ENCODE measurements at regions not wholly inside any gene's neighbourhood (a gene's known extent, or its start where the extent isn't known, plus 50 kb on each side); places are given as distances from the start of the nearest gene placed in this dataset.
"Not testable (repeated sequence)": the region's sequence is repeated elsewhere in the genome, so short reads cannot be mapped to it uniquely, and the experiment has no call there.

- Mint-ChIP-seq H3K27ac (no peak overlapping the region), H3K36me3 (peaks cover 0 to 24% (median 7%) of the 10 kb centered on the region in 3 donors), H3K4me3 (no peak overlapping the region), H3K4me1 (peaks cover 0 to 2% (median 0%) of the 10 kb centered on the region in 4 donors), H3K9me3 (peaks cover 0 to 45% (median 18%) of the 10 kb centered on the region in 9 donors), H3K27me3 (peaks cover 25 to 32% (median 27%) of the 10 kb centered on the region in 5 donors)
- ATAC-seq (no peak), DNase-seq (no peak)
- POLR2A ChIA-PET = no interaction called here
These were observed 270.5 kb upstream of the SDK2 start for GRCh38 chr17:73914536-73915274.

- H3K27ac Mint-ChIP-seq, H3K4me1 Mint-ChIP-seq, ATAC-seq, POLR2A ChIA-PET, H3K4me3 Mint-ChIP-seq, DNase-seq: not testable (repeated sequence)
- Mint-ChIP-seq H3K27me3 (peaks cover 6 to 26% (median 10%) of the 10 kb centered on the region in 5 donors), H3K9me3 (peaks cover 0 to 71% (median 24%) of the 10 kb centered on the region in 9 donors), H3K36me3 (peaks cover 0 to 35% (median 5%) of the 10 kb centered on the region in 3 donors)
These were observed 274.8 kb upstream of the SDK2 start for GRCh38 chr17:73919033-73919432.

GRCh38 chr17:73921306-73921705, 277.1 kb upstream of the SDK2 start:
- DNase-seq = no peak
- Mint-ChIP-seq H3K4me1 (peaks cover 2 to 20% (median 13%) of the 10 kb centered on the region in 4 donors), H3K4me3 (no peak overlapping the region), H3K27me3 (peaks cover 0 to 22% (median 6%) of the 10 kb centered on the region in 5 donors), H3K9me3 (peaks cover under 1 to 58% (median 16%) of the 10 kb centered on the region in 9 donors), H3K36me3 (peaks cover 0 to 21% (median 0%) of the 10 kb centered on the region in 3 donors), H3K27ac (no peak overlapping the region)
- no peak for ATAC-seq
- POLR2A ChIA-PET = interaction anchor here (0.7 kb wide), 2 partner anchors 310 to 739 kb away, joined by 3 read pairs; no protein-coding TSS in a partner anchor

GRCh38 chr17:73924114-73924908, 279.2 kb upstream of the RPL38 start:
- POLR2A ChIA-PET = no interaction called here
- peak overlapping the region in 6 of 10 donors; percentile 9 to 52 (median 22) for H3K4me3 Mint-ChIP-seq
- ATAC-seq (no peak), DNase-seq (no peak)
- peaks cover 0 to 12% (median 0%) of the 10 kb centered on the region in 3 donors for H3K36me3 Mint-ChIP-seq
- peaks cover 2 to 20% (median 13%) of the 10 kb centered on the region in 4 donors for H3K4me1 Mint-ChIP-seq
- H3K9me3 Mint-ChIP-seq = peaks cover 5 to 41% (median 11%) of the 10 kb centered on the region in 9 donors
- peaks cover 0 to 10% (median 0%) of the 10 kb centered on the region in 5 donors for H3K27me3 Mint-ChIP-seq
- peak overlapping the region in 1 of 10 donors; percentile 56 for H3K27ac Mint-ChIP-seq

GRCh38 chr17:73924909-73925186, 278.6 kb upstream of the RPL38 start:
- DNase-seq = no peak
- Mint-ChIP-seq H3K4me1 (peaks cover 5 to 20% (median 17%) of the 10 kb centered on the region in 4 donors), H3K36me3 (peaks cover 0 to 12% (median 0%) of the 10 kb centered on the region in 3 donors), H3K27ac (peak overlapping the region in 1 of 10 donors; percentile 1), H3K9me3 (peaks cover 5 to 38% (median 11%) of the 10 kb centered on the region in 9 donors), H3K27me3 (peaks cover 0 to 10% (median 0%) of the 10 kb centered on the region in 5 donors), H3K4me3 (peak overlapping the region in 2 of 10 donors; percentile 23 to 34)
- POLR2A ChIA-PET = no interaction called here
- no peak for ATAC-seq

- Mint-ChIP-seq H3K27ac (no peak overlapping the region), H3K36me3 (no peaks in the 10 kb centered on the region), H3K27me3 (peaks cover 0 to 6% (median 0%) of the 10 kb centered on the region in 5 donors), H3K4me3 (no peak overlapping the region), H3K4me1 (peaks cover 3 to 13% (median 7%) of the 10 kb centered on the region in 4 donors), H3K9me3 (peaks cover 0 to 19% (median 2%) of the 10 kb centered on the region in 9 donors)
- ATAC-seq (no peak), DNase-seq (no peak)
- POLR2A ChIA-PET = no interaction called here
These were observed 273.5 kb upstream of the RPL38 start for GRCh38 chr17:73929860-73930430.

- no peak for ATAC-seq
- Mint-ChIP-seq H3K4me3 (no peak overlapping the region), H3K27me3 (peaks cover 0 to 13% (median 3%) of the 10 kb centered on the region in 5 donors), H3K9me3 (peaks cover 0 to 9% (median 0%) of the 10 kb centered on the region in 9 donors), H3K36me3 (no peaks in the 10 kb centered on the region), H3K27ac (no peak overlapping the region), H3K4me1 (peaks cover 0 to 9% (median 3%) of the 10 kb centered on the region in 4 donors)
- no peak for DNase-seq
- POLR2A ChIA-PET = no interaction called here
These were observed 271.2 kb upstream of the RPL38 start for GRCh38 chr17:73932216-73932749.

- no peaks in the 10 kb centered on the region for H3K36me3 Mint-ChIP-seq
- POLR2A ChIA-PET = no interaction called here
- peak overlapping the region in 1 of 10 donors; percentile 70 for H3K27ac Mint-ChIP-seq
- ATAC-seq = no peak
- DNase-seq = no peak
- H3K27me3 Mint-ChIP-seq = peaks cover 0 to 15% (median 3%) of the 10 kb centered on the region in 5 donors
- peaks cover 0 to 3% (median 0%) of the 10 kb centered on the region in 9 donors for H3K9me3 Mint-ChIP-seq
- no peak overlapping the region for H3K4me3 Mint-ChIP-seq
- H3K4me1 Mint-ChIP-seq = peaks cover 0 to 9% (median 3%) of the 10 kb centered on the region in 4 donors
These were observed 270.2 kb upstream of the RPL38 start for GRCh38 chr17:73933164-73933766.

GRCh38 chr17:73933871-73934270, 269.6 kb upstream of the RPL38 start:
- Mint-ChIP-seq H3K4me1 (peaks cover 0 to 9% (median 3%) of the 10 kb centered on the region in 4 donors), H3K4me3 (no peak overlapping the region), H3K27me3 (peaks cover 0 to 15% (median 2%) of the 10 kb centered on the region in 5 donors), H3K27ac (no peak overlapping the region), H3K36me3 (no peaks in the 10 kb centered on the region), H3K9me3 (no peaks in the 10 kb centered on the region)
- POLR2A ChIA-PET = no interaction called here
- DNase-seq (no peak), ATAC-seq (no peak)

GRCh38 chr17:73934696-73935095, 268.8 kb upstream of the RPL38 start:
- ATAC-seq = no peak
- Mint-ChIP-seq H3K9me3 (no peaks in the 10 kb centered on the region), H3K36me3 (no peaks in the 10 kb centered on the region), H3K27ac (no peak overlapping the region), H3K4me1 (peaks cover 0 to 5% (median 2%) of the 10 kb centered on the region in 4 donors), H3K4me3 (no peak overlapping the region), H3K27me3 (peaks cover 0 to 15% (median 2%) of the 10 kb centered on the region in 5 donors)
- POLR2A ChIA-PET = no interaction called here
- DNase-seq = no peak

- H3K9me3 Mint-ChIP-seq = no peaks in the 10 kb centered on the region
- no peak overlapping the region for H3K27ac Mint-ChIP-seq
- no peak for DNase-seq
- H3K4me3 Mint-ChIP-seq = no peak overlapping the region
- H3K36me3 Mint-ChIP-seq = no peaks in the 10 kb centered on the region
- ATAC-seq = no peak
- POLR2A ChIA-PET = no interaction called here
- H3K4me1 Mint-ChIP-seq = no peaks in the 10 kb centered on the region
- peaks cover 0 to 28% (median 6%) of the 10 kb centered on the region in 5 donors for H3K27me3 Mint-ChIP-seq
These were observed 266.4 kb upstream of the RPL38 start for GRCh38 chr17:73936908-73937627.

GRCh38 chr17:73938706-73939105, 264.8 kb upstream of the RPL38 start:
- no peak overlapping the region for H3K27ac Mint-ChIP-seq
- no peaks in the 10 kb centered on the region for H3K36me3 Mint-ChIP-seq
- POLR2A ChIA-PET = no interaction called here
- H3K9me3 Mint-ChIP-seq = no peaks in the 10 kb centered on the region
- no peak overlapping the region for H3K4me3 Mint-ChIP-seq
- ATAC-seq (no peak), DNase-seq (no peak)
- H3K27me3 Mint-ChIP-seq = peaks cover 0 to 28% (median 5%) of the 10 kb centered on the region in 5 donors
- H3K4me1 Mint-ChIP-seq = no peaks in the 10 kb centered on the region
